ENCODE measurements at regions not wholly inside any gene's neighbourhood (a gene's known extent, or its start where the extent isn't known, plus 50 kb on each side); places are given as distances from the start of the nearest gene placed in this dataset.

GRCh38 chr10:36367362-36367761 lies 725.3 kb upstream of the FZD8 start:
- Histone ChIP-seq H3K4me1 (replicated peaks in 1 of 4; ENCODE audit: control insufficient read depth in 3 of 4, insufficient read depth in 4 of 4, low read length in 3 of 4) (no peaks in the 10 kb centered on the region), H3K36me3 (ENCODE audit: control insufficient read depth in 2 of 4, insufficient read depth in 4 of 4, low read length in 3 of 4) (no peaks in the 10 kb centered on the region), H2BK15ac (ENCODE audit: low read length) (no peak overlapping the region), H3K23me2 (ENCODE audit: low read depth, low read length) (no peaks in the 10 kb centered on the region), H4K5ac (ENCODE audit: insufficient read length, low read depth, low read length) (no peak overlapping the region), H2BK20ac (ENCODE audit: low read length) (no peak overlapping the region), H4K8ac (ENCODE audit: extremely low read depth, insufficient read depth, low read length) (no peak overlapping the region), H3K9ac (replicated peaks in 1 of 4; ENCODE audit: extremely low read depth in 1 of 4, low read depth in 3 of 4, low read length in 3 of 4) (no peak overlapping the region), H2AK5ac (ENCODE audit: low read depth, low read length) (no peak overlapping the region), H3K4ac (replicated peaks; ENCODE audit: insufficient read length, low read depth, low read length) (no peak overlapping the region), H3K4me2 (ENCODE audit: insufficient read depth in 1 of 2, low read depth in 2 of 2, low read length in 2 of 2) (no peak overlapping the region), H3K79me2 (ENCODE audit: control insufficient read depth in 1 of 2, insufficient read depth in 2 of 2, low read length in 2 of 2) (no peaks in the 10 kb centered on the region), H2BK120ac (replicated peaks; ENCODE audit: low read depth, low read length) (no peak overlapping the region), H2BK12ac (ENCODE audit: low read depth, low read length) (no peak overlapping the region), H3K79me1 (ENCODE audit: low read depth, low read length) (no peaks in the 10 kb centered on the region), H3K56ac (replicated peaks; ENCODE audit: insufficient read length, low read depth, low read length) (no peak overlapping the region), H3K18ac (ENCODE audit: extremely low read depth, low read length) (no peak overlapping the region), H3K27me3 (replicated peaks in 1 of 4; ENCODE audit: control insufficient read depth in 3 of 4, extremely low read depth in 1 of 4, insufficient read depth in 3 of 4, low read length in 3 of 4) (no peaks in the 10 kb centered on the region), H3K4me3 (ENCODE audit: extremely low read depth in 1 of 4, insufficient read depth in 2 of 4, low read depth in 3 of 4, low read length in 4 of 4) (no peak overlapping the region), H4K20me1 (replicated peaks in 1 of 2; ENCODE audit: control insufficient read depth in 1 of 2, insufficient read depth in 2 of 2, low read length in 2 of 2) (no peaks in the 10 kb centered on the region), H2AFZ (ENCODE audit: low read length) (no peak overlapping the region), H3K14ac (ENCODE audit: insufficient read length) (no peak overlapping the region), H4K91ac (replicated peaks; ENCODE audit: insufficient read length, low read length) (no peak overlapping the region), H3K9me3 (ENCODE audit: insufficient read depth in 2 of 2, low read depth in 1 of 2, low read length in 1 of 2) (no peaks in the 10 kb centered on the region), H2BK5ac (ENCODE audit: low read depth, low read length) (no peak overlapping the region), H3K27ac (ENCODE audit: low read depth, low read length) (no peak overlapping the region), H3K23ac (ENCODE audit: insufficient read length) (no peak overlapping the region)
- FAIRE-seq (no peak), DNase-seq (ENCODE audit: low read depth in 1 of 2, low spot score in 2 of 2) (no peak)
- CTCF ChIA-PET (ENCODE audit: partially characterized antibody): no interaction called here
- POLR2A ChIA-PET (ENCODE audit: partially characterized antibody): no interaction called here
- TF ChIP-seq POLR2A (IDR thresholded peaks at IDR 0.05; ENCODE audit: control extremely low read depth in 1 of 2, low read depth in 2 of 2, low read length in 2 of 2): no peak
- no peak for TF ChIP-seq TAF1 (IDR thresholded peaks at IDR 0.05; ENCODE audit: low read depth, low read length)
- TF ChIP-seq POLR2AphosphoS5 (IDR thresholded peaks at IDR 0.05; ENCODE audit: low read depth, low read length): no peak
- no peak for TF ChIP-seq JUND (IDR thresholded peaks at IDR 0.05; ENCODE audit: low read length)
- TF ChIP-seq GTF2F1 (IDR thresholded peaks at IDR 0.05; ENCODE audit: borderline replicate concordance, low read depth, low read length): no peak
- no peak for TF ChIP-seq SAP30 (IDR thresholded peaks at IDR 0.05; ENCODE audit: insufficient read depth, insufficient replicate concordance, low read length)
- TF ChIP-seq TAF7 (optimal IDR thresholded peaks at IDR 0.05; ENCODE audit: borderline replicate concordance, low read depth, low read length): no peak
- no peak for TF ChIP-seq ASH2L (IDR thresholded peaks at IDR 0.05; ENCODE audit: low read length)
- WGBS, 2 experiments (ENCODE audit: extremely low coverage in 1 of 2, insufficient coverage in 1 of 2, insufficient read length in 1 of 2, insufficient replicate concordance in 2 of 2, low coverage in 1 of 2, low lambda C conversion rate in 2 of 2, missing lambda C conversion rate in 1 of 2): 83% methylated on average over 3 of the region's 3 CpGs; no CpG with 5 or more reads in 1 of the 2 experiments
